Ovary (tissue), 3 donors: ENCODE measurements at regions not wholly inside any gene's neighbourhood (a gene's known extent, or its start where the extent isn't known, plus 50 kb on each side); places are given as distances from the start of the nearest gene placed in this dataset.

Experiments used
- CTCF ChIP-seq, 3 donors: fragments of 450-650 bp in 2 of 3; fragments of 200-600 bp in 1 of 3; IDR thresholded peaks; one replicate each; pipeline versions ENCODE4 v1.5.1 to v1.8.0; 2016 to 2022; ENCODE audit warnings: antibody characterized with exemption in 3 of 3, mild to moderate bottlenecking in 1 of 3
- EP300 ChIP-seq: sonication (generic); formaldehyde crosslinking; IDR thresholded peaks from one replicate; pipeline ENCODE4 v1.6.1; 2017; ENCODE audit warnings: antibody characterized with exemption
- donor health status: DM: no; HTN: no; CAD: no.

- no peak for TF ChIP-seq CTCF (IDR thresholded peaks at IDR 0.05)
- no peak for TF ChIP-seq EP300
Measured at GRCh38 chr6:85797993-85798392, 155.3 kb upstream of the SYNCRIP start.
